ENCODE measurements at regions not wholly inside any gene's neighbourhood (a gene's known extent, or its start where the extent isn't known, plus 50 kb on each side); places are given as distances from the start of the nearest gene placed in this dataset.

GRCh38 chr18:73006331-73006730, 138.5 kb upstream of the NETO1 start:
- no peaks in the 10 kb centered on the region for H3K36me3 ChIP-seq (ENCODE audit: insufficient read depth)
- H3K36me3 Mint-ChIP-seq (ENCODE audit: low read depth): no peaks in the 10 kb centered on the region
- H3K4me3 ChIP-seq: no peak overlapping the region
- H3K27me3 Mint-ChIP-seq (ENCODE audit: insufficient read depth, low read depth, poor library complexity): no peaks in the 10 kb centered on the region
- no peaks in the 10 kb centered on the region for H3K9me2 ChIP-seq (ENCODE audit: insufficient read depth)
- H3K4me3 Mint-ChIP-seq: no peak overlapping the region
- DNase-seq (ENCODE audit: low spot score): no peak
- no peak overlapping the region for H3K27ac Mint-ChIP-seq
- no peaks in the 10 kb centered on the region for H4K20me1 ChIP-seq (replicated peaks; ENCODE audit: insufficient read depth)
- ATAC-seq: no peak
- H3K79me2 ChIP-seq (replicated peaks; ENCODE audit: insufficient read depth): no peaks in the 10 kb centered on the region
- H2AFZ ChIP-seq: no peak overlapping the region
- H3K27me3 ChIP-seq (ENCODE audit: insufficient read depth): no peaks in the 10 kb centered on the region
- H3K27ac ChIP-seq (ENCODE audit: low read depth): no peak overlapping the region
- H3K4me2 ChIP-seq: no peak overlapping the region
- H3K4me1 ChIP-seq (ENCODE audit: insufficient read depth): no peaks in the 10 kb centered on the region
- H3K9me3 Mint-ChIP-seq: no peaks in the 10 kb centered on the region
- no peak for TF ChIP-seq CREB1 (CRISPR knock-in tag; IDR thresholded peaks at IDR 0.05; ENCODE audit: low read depth)
- TF ChIP-seq REST (IDR thresholded peaks at IDR 0.05; ENCODE audit: unreplicated experiment): no peak
- TF ChIP-seq ZNF462 (CRISPR knock-in tag; IDR thresholded peaks at IDR 0.05): no peak
- no peak for TF ChIP-seq ZNF114 (CRISPR knock-in tag; IDR thresholded peaks at IDR 0.05)
- TF ChIP-seq, protein P1, sequence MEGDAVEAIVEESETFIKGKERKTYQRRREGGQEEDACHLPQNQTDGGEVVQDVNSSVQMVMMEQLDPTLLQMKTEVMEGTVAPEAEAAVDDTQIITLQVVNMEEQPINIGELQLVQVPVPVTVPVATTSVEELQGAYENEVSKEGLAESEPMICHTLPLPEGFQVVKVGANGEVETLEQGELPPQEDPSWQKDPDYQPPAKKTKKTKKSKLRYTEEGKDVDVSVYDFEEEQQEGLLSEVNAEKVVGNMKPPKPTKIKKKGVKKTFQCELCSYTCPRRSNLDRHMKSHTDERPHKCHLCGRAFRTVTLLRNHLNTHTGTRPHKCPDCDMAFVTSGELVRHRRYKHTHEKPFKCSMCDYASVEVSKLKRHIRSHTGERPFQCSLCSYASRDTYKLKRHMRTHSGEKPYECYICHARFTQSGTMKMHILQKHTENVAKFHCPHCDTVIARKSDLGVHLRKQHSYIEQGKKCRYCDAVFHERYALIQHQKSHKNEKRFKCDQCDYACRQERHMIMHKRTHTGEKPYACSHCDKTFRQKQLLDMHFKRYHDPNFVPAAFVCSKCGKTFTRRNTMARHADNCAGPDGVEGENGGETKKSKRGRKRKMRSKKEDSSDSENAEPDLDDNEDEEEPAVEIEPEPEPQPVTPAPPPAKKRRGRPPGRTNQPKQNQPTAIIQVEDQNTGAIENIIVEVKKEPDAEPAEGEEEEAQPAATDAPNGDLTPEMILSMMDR (conservative IDR thresholded peaks at IDR 0.05; ENCODE audit: low read depth in 2 of 2): no peak
- TF ChIP-seq EZH2phosphoT487 (IDR thresholded peaks at IDR 0.05; ENCODE audit: unreplicated experiment): no peak
- TF ChIP-seq STAT1 (IDR thresholded peaks at IDR 0.05; ENCODE audit: unreplicated experiment): no peak
- TF ChIP-seq ZNF331 (CRISPR knock-in tag; IDR thresholded peaks at IDR 0.05; ENCODE audit: low read depth): no peak
- TF ChIP-seq POLR2AphosphoS5 (IDR thresholded peaks at IDR 0.05; ENCODE audit: low read depth): no peak
- no peaks in the 10 kb centered on the region for H3F3A ChIP-seq (replicated peaks; ENCODE audit: low read depth)
- no peaks in the 10 kb centered on the region for H3K4me1 Mint-ChIP-seq

Measured in GM23338 (cell line).